Omental fat pad (tissue), 3 donors: ENCODE measurements at regions not wholly inside any gene's neighbourhood (a gene's known extent, or its start where the extent isn't known, plus 50 kb on each side); places are given as distances from the start of the nearest gene placed in this dataset.

Experiments used
- ATAC-seq: fragments of 150-250 bp; one replicate; pipeline ENCODE4 v1.9.1; 2016; ENCODE audit warnings: mild to moderate bottlenecking, moderate library complexity; ENCODE audit not compliant: low FRiP score
- DNase-seq: peaks from one replicate; pipeline ENCODE4 v3.0.0-alpha.2; 2019; ENCODE audit warnings: low spot score
- CTCF ChIP-seq, 3 donors: fragments of 450-650 bp; IDR thresholded peaks; one replicate each; pipeline ENCODE4 v1.5.1; 2016 to 2017; ENCODE audit warnings: antibody characterized with exemption in 3 of 3, mild to moderate bottlenecking in 3 of 3, moderate library complexity in 2 of 3

- DNase-seq: no peak
- no peak for TF ChIP-seq CTCF (IDR thresholded peaks at IDR 0.05)
- ATAC-seq: no peak
Observed at GRCh38 chr4:188911707-188912106, 772.5 kb downstream of the TRIML1 start.

- no peak for ATAC-seq
- no peak for TF ChIP-seq CTCF (IDR thresholded peaks at IDR 0.05)
- DNase-seq: no peak
Observed at GRCh38 chr4:188915175-188915574, 775.9 kb downstream of the TRIML1 start.

DNA sequence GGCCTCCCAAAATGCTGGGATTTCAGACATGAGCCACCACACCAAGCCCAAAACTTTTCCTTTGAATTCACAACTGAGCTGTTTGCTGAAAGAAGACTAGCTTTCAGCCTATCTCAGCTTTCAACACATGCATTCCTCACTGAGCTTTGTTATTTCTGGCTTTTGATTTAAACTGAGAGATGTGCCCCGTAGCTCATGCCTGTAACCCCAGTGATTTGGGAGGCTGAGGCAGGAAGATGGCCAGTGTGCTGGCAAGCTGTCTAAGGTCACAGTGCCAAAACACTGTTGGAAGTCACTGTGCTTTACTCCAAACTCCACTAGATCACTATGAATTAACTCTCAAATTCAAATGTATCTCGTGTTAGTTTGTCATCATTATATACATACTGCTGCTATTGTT, 779.5 kb downstream of the TRIML1 start:
- ATAC-seq: no peak
- TF ChIP-seq CTCF (IDR thresholded peaks at IDR 0.05): no peak
- DNase-seq: no peak

DNA sequence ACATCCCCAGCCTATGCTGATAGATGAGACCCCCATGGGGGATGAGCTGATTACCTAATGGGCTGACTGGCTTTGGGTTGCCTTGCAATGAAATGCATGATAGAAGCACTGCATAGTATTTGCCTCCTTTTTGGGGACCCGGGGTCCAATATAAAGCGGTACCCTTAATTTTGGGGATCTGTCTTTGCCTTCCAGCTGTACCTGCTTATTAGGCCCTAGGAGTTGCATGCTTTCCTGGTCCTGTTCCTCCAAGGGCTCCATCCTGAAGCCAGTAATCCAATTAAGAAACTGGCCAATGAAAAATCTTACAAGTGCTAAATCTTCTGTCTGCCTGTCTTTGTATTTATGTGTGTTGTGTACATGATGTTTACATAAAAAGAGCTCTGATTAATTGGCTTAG, 791.6 kb downstream of the TRIML1 start:
- ATAC-seq: no peak
- no peak for TF ChIP-seq CTCF (IDR thresholded peaks at IDR 0.05)
- no peak for DNase-seq

DNA sequence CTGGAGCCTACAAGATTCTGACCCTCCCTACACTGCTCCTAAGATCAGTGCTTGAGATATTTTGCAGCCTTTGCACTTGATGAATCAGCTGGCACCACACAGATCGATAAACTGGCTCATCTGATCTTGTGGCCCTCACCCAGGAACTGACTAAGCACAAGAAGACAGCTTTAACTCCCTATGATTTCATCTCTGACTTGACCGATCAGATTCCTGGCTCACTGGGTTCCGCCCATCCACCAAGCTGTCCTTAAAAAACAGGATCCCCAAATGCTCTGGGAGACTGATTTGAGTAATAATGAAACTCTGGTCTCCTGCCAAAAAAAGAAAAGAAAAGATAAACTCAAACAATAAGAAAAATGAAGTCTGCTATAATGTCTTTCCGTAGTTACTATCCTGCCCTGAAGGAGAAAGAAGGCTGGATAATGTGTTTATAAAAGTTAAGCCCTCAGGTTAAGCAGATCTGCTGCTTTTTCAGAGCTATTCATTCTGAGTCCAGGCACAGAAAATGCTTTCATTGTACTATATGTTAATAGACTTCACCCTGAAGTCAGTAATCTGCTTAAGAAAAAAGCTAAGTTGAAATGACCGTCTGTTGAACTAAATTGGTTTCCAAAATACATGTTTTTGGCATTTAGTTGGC, 795.2 kb downstream of the TRIML1 start:
- no peak for TF ChIP-seq CTCF (IDR thresholded peaks at IDR 0.05)
- ATAC-seq (no peak), DNase-seq (no peak)

- no peak for TF ChIP-seq CTCF (IDR thresholded peaks at IDR 0.05)
- DNase-seq (no peak), ATAC-seq (no peak)
Observed at GRCh38 chr4:188941524-188942119, 802.4 kb downstream of the TRIML1 start.

DNA sequence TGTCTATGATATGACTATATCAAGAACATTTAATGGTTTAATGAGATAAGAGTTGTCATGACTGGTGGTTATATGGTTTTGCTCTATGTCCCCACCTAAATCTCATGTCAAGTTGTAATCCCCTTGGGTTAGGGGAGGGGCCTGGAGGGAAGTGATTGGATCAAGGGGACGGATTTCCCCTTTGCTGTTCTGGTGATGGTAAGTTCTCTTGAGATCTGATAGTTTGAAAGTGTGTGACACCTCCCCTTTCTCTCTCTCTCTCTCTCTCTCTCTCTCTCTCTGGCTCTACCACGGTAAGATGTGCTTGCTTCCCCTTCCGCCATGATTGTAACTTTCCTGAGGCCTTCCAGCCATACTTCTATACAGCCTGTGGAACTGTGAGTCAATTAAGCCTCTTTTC, 803.4 kb downstream of the TRIML1 start:
- TF ChIP-seq CTCF (IDR thresholded peaks at IDR 0.05): no peak
- ATAC-seq: no peak
- DNase-seq: no peak
